Loucy (cell line): ENCODE measurements at regions not wholly inside any gene's neighbourhood (a gene's known extent, or its start where the extent isn't known, plus 50 kb on each side); places are given as distances from the start of the nearest gene placed in this dataset.

Source experiments
- EZH2phosphoT487 ChIP-seq: fragments of 200-600 bp; IDR thresholded peaks from 2 replicates; pipeline ENCODE4 v1.6.1; 2018; ENCODE audit warnings: antibody characterized with exemption, mild to moderate bottlenecking, moderate library complexity, borderline replicate concordance
- TF ChIP-seq, protein P1 (sequence below): fragments of 200-600 bp; sonication (generic); conservative IDR thresholded peaks from 2 replicates; pipeline ENCODE4 v1.5.1; 2014; ENCODE audit warnings: mild to moderate bottlenecking, antibody characterized with exemption, low read length

DNA sequence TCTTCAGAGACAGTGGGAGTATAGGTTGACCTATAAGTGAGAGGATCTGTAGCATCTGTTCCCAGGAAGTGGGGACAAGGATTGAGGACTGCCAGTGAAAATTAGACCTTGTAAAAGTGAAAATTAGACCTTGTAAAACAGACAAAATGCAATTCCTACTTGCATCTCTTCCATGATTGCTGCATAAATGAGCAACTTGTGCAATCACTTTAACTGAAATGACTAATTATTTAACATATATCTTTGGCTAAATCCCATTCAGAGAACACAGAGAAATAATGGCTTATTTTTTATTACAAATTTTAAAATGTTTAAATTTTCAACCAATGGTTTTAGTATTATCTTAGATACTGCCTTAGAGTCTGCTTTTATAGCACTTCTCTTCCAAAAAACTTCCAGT, 67.2 kb upstream of the NABP1 start:
- TF ChIP-seq, protein P1, sequence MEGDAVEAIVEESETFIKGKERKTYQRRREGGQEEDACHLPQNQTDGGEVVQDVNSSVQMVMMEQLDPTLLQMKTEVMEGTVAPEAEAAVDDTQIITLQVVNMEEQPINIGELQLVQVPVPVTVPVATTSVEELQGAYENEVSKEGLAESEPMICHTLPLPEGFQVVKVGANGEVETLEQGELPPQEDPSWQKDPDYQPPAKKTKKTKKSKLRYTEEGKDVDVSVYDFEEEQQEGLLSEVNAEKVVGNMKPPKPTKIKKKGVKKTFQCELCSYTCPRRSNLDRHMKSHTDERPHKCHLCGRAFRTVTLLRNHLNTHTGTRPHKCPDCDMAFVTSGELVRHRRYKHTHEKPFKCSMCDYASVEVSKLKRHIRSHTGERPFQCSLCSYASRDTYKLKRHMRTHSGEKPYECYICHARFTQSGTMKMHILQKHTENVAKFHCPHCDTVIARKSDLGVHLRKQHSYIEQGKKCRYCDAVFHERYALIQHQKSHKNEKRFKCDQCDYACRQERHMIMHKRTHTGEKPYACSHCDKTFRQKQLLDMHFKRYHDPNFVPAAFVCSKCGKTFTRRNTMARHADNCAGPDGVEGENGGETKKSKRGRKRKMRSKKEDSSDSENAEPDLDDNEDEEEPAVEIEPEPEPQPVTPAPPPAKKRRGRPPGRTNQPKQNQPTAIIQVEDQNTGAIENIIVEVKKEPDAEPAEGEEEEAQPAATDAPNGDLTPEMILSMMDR, result no peak
- no peak for TF ChIP-seq EZH2phosphoT487
